WTC11 (cell line): ENCODE measurements at regions not wholly inside any gene's neighbourhood (a gene's known extent, or its start where the extent isn't known, plus 50 kb on each side); places are given as distances from the start of the nearest gene placed in this dataset.
"Not testable (repeated sequence)": the region's sequence is repeated elsewhere in the genome, so short reads cannot be mapped to it uniquely, and the experiment has no call there.

Experiments
- ATAC-seq: fragments of 200-7000 bp; cut with Tn5 transposase; 2 replicates; pipeline ENCODE4 v1.10.0; 2021; ENCODE audit warnings: mild to moderate bottlenecking, moderate library complexity
- CTCF ChIA-PET: fragments of 300-600 bp; sonication (Branson Sonifier 250); formaldehyde crosslinking; loops from one replicate; lab custom pipeline; 2021; ENCODE audit warnings: antibody characterized with exemption; lab: Charles Lee
- POLR2A ChIA-PET: fragments of 350-600 bp; sonication (Branson Sonifier 250); formaldehyde crosslinking; loops from one replicate; lab custom pipeline; 2021; ENCODE audit warnings: antibody characterized with exemption; lab: Charles Lee
- DNase-seq: peaks from one replicate; pipeline ENCODE4 v3.0.0; 2021; ENCODE audit warnings: low spot score
- H3K27ac Mint-ChIP-seq: 2 replicates; pipeline ENCODE4 v1.8.0; 2021; ENCODE audit warnings: mixed read lengths
- H3K27me3 Mint-ChIP-seq: 2 replicates; pipeline ENCODE4 v1.8.0; 2021; ENCODE audit warnings: low read depth, mild to moderate bottlenecking, moderate library complexity, mixed read lengths
- H3K36me3 Mint-ChIP-seq: 2 replicates; pipeline ENCODE4 v1.8.0; 2021; ENCODE audit warnings: mixed read lengths
- H3K4me1 Mint-ChIP-seq: 2 replicates; pipeline ENCODE4 v1.8.0; 2022; ENCODE audit warnings: mixed read lengths
- H3K4me3 Mint-ChIP-seq: 2 replicates; pipeline ENCODE4 v1.8.0; 2021; ENCODE audit warnings: mild to moderate bottlenecking, moderate library complexity, mixed read lengths
- H3K9me3 Mint-ChIP-seq: 2 replicates; pipeline ENCODE4 v1.8.0; 2021; ENCODE audit warnings: mixed read lengths
- GABPB1 ChIP-seq: sonication (generic); formaldehyde crosslinking; IDR thresholded peaks from 2 replicates; pipeline ENCODE4 v1.8.1; 2023; ENCODE audit warnings: mild to moderate bottlenecking, missing genetic modification reagents
- GTF2I ChIP-seq: fragments of 250-450 bp; sonication (Bioruptor Pico); conservative IDR thresholded peaks from 2 replicates; pipeline ENCODE4 v1.4.0; 2021; ENCODE audit warnings: mild to moderate bottlenecking
- RORB ChIP-seq: fragments of 250-450 bp; sonication (Bioruptor Pico); IDR thresholded peaks from 2 replicates; pipeline ENCODE4 v1.9.0; 2021; ENCODE audit warnings: mild to moderate bottlenecking
- SOX15 ChIP-seq: fragments of 250-450 bp; sonication (Bioruptor Pico); IDR thresholded peaks from 2 replicates; pipeline ENCODE4 v1.9.0; 2021; ENCODE audit warnings: mild to moderate bottlenecking
- TCF7 ChIP-seq: sonication (generic); formaldehyde crosslinking; IDR thresholded peaks from 2 replicates; pipeline ENCODE4 v1.8.0; 2022; ENCODE audit warnings: mild to moderate bottlenecking, low read depth, missing genetic modification reagents, moderate library complexity
- TF ChIP-seq, protein P1 (sequence below): sonication (generic); formaldehyde crosslinking; IDR thresholded peaks from 2 replicates; pipeline ENCODE4 v1.8.1; 2022; ENCODE audit warnings: mild to moderate bottlenecking, moderate library complexity, missing genetic modification reagents
- TF ChIP-seq, protein P2 (sequence below): sonication (generic); formaldehyde crosslinking; IDR thresholded peaks from 2 replicates; pipeline ENCODE4 v1.8.0; 2022; ENCODE audit warnings: mild to moderate bottlenecking, missing genetic modification reagents
- TF ChIP-seq, protein P3 (sequence below): sonication (generic); formaldehyde crosslinking; IDR thresholded peaks from 2 replicates; pipeline ENCODE4 v1.8.0; 2023; ENCODE audit warnings: mild to moderate bottlenecking, missing genetic modification reagents
- TF ChIP-seq, protein P4 (sequence below): sonication (generic); formaldehyde crosslinking; IDR thresholded peaks from 2 replicates; pipeline ENCODE4 v1.8.1; 2023; ENCODE audit warnings: mild to moderate bottlenecking, missing genetic modification reagents
- TF ChIP-seq, protein P5 (sequence below): sonication (generic); formaldehyde crosslinking; IDR thresholded peaks from 2 replicates; pipeline ENCODE4 v1.8.0; 2023; ENCODE audit warnings: missing genetic modification reagents, mild to moderate bottlenecking, borderline replicate concordance
- TF ChIP-seq, protein P6 (sequence below): sonication (generic); formaldehyde crosslinking; IDR thresholded peaks from 2 replicates; pipeline ENCODE4 v1.8.0; 2022; ENCODE audit warnings: mild to moderate bottlenecking, missing genetic modification reagents
- TF ChIP-seq, protein P7 (sequence below): sonication (generic); formaldehyde crosslinking; IDR thresholded peaks from 2 replicates; pipeline ENCODE4 v1.8.1; 2022; ENCODE audit warnings: missing genetic modification reagents, borderline replicate concordance

DNA sequence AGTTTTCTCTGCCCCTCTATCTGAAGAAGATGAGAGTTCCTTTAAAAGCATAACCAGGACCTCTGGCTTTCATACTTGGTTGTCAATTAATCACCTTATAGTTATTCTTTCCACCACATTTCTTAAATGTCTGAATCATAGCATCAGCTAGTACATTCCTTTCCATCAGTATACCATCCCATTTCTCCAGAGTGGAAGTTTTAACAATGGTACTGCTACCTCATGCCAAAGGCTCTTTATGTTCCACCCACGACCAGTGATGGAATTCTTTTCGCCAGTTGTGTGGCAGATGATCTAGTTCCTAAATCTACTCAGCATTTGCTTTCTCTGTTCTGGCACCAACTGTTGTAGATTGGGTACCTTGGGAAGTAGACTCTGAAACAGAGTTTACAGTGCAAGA lies 379.8 kb downstream of the ZNF674 start (continued):
- TF ChIP-seq, protein P1, sequence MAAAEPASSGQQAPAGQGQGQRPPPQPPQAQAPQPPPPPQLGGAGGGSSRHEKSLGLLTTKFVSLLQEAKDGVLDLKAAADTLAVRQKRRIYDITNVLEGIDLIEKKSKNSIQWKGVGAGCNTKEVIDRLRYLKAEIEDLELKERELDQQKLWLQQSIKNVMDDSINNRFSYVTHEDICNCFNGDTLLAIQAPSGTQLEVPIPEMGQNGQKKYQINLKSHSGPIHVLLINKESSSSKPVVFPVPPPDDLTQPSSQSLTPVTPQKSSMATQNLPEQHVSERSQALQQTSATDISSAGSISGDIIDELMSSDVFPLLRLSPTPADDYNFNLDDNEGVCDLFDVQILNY (CRISPR knock-in tag), result no peak
- TF ChIP-seq, protein P2, sequence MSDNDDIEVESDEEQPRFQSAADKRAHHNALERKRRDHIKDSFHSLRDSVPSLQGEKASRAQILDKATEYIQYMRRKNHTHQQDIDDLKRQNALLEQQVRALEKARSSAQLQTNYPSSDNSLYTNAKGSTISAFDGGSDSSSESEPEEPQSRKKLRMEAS (CRISPR knock-in tag), result no peak
- TF ChIP-seq, protein P3, sequence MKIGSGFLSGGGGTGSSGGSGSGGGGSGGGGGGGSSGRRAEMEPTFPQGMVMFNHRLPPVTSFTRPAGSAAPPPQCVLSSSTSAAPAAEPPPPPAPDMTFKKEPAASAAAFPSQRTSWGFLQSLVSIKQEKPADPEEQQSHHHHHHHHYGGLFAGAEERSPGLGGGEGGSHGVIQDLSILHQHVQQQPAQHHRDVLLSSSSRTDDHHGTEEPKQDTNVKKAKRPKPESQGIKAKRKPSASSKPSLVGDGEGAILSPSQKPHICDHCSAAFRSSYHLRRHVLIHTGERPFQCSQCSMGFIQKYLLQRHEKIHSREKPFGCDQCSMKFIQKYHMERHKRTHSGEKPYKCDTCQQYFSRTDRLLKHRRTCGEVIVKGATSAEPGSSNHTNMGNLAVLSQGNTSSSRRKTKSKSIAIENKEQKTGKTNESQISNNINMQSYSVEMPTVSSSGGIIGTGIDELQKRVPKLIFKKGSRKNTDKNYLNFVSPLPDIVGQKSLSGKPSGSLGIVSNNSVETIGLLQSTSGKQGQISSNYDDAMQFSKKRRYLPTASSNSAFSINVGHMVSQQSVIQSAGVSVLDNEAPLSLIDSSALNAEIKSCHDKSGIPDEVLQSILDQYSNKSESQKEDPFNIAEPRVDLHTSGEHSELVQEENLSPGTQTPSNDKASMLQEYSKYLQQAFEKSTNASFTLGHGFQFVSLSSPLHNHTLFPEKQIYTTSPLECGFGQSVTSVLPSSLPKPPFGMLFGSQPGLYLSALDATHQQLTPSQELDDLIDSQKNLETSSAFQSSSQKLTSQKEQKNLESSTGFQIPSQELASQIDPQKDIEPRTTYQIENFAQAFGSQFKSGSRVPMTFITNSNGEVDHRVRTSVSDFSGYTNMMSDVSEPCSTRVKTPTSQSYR, result no peak
- TF ChIP-seq GTF2I (CRISPR knock-in tag), result no peak
- TF ChIP-seq SOX15, result no peak
- TF ChIP-seq, protein P4, sequence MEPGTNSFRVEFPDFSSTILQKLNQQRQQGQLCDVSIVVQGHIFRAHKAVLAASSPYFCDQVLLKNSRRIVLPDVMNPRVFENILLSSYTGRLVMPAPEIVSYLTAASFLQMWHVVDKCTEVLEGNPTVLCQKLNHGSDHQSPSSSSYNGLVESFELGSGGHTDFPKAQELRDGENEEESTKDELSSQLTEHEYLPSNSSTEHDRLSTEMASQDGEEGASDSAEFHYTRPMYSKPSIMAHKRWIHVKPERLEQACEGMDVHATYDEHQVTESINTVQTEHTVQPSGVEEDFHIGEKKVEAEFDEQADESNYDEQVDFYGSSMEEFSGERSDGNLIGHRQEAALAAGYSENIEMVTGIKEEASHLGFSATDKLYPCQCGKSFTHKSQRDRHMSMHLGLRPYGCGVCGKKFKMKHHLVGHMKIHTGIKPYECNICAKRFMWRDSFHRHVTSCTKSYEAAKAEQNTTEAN, result no peak

DNA sequence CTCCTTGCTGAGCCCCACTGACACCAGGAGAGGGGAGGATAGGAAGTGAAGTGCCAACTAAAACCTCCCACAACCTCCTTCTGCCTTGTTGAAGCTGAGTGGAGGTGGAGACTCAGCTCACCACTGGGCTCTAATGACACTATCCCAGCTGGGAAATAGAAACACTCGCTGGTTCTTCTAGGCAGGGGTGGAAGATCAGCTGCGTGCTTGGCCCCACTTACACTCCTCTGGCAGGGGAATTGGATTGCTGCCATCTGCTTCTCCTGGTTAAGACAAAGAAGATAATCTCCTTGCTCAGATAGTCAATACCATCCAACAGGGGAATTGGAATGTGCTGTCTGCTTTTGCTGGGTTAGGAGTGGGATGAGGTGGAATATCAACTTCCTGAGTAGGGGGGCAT lies 392.5 kb downstream of the ZNF674 start:
- ChIA-PET CTCF (no interaction called here), POLR2A (no interaction called here)
- Mint-ChIP-seq H3K9me3 (no peaks in the 10 kb centered on the region), H3K27ac (no peak overlapping the region), H3K4me3 (no peak overlapping the region), H3K4me1 (no peaks in the 10 kb centered on the region), H3K27me3 (no peaks in the 10 kb centered on the region), H3K36me3 (no peaks in the 10 kb centered on the region)
- DNase-seq (no peak), ATAC-seq (no peak)
- TF ChIP-seq TCF7 (no peak), RORB (CRISPR knock-in tag) (no peak), GABPB1 (CRISPR knock-in tag) (no peak), SOX15 (no peak)
- TF ChIP-seq, protein P5, sequence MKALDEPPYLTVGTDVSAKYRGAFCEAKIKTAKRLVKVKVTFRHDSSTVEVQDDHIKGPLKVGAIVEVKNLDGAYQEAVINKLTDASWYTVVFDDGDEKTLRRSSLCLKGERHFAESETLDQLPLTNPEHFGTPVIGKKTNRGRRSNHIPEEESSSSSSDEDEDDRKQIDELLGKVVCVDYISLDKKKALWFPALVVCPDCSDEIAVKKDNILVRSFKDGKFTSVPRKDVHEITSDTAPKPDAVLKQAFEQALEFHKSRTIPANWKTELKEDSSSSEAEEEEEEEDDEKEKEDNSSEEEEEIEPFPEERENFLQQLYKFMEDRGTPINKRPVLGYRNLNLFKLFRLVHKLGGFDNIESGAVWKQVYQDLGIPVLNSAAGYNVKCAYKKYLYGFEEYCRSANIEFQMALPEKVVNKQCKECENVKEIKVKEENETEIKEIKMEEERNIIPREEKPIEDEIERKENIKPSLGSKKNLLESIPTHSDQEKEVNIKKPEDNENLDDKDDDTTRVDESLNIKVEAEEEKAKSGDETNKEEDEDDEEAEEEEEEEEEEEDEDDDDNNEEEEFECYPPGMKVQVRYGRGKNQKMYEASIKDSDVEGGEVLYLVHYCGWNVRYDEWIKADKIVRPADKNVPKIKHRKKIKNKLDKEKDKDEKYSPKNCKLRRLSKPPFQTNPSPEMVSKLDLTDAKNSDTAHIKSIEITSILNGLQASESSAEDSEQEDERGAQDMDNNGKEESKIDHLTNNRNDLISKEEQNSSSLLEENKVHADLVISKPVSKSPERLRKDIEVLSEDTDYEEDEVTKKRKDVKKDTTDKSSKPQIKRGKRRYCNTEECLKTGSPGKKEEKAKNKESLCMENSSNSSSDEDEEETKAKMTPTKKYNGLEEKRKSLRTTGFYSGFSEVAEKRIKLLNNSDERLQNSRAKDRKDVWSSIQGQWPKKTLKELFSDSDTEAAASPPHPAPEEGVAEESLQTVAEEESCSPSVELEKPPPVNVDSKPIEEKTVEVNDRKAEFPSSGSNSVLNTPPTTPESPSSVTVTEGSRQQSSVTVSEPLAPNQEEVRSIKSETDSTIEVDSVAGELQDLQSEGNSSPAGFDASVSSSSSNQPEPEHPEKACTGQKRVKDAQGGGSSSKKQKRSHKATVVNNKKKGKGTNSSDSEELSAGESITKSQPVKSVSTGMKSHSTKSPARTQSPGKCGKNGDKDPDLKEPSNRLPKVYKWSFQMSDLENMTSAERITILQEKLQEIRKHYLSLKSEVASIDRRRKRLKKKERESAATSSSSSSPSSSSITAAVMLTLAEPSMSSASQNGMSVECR (CRISPR knock-in tag), result no peak
- TF ChIP-seq, protein P6, sequence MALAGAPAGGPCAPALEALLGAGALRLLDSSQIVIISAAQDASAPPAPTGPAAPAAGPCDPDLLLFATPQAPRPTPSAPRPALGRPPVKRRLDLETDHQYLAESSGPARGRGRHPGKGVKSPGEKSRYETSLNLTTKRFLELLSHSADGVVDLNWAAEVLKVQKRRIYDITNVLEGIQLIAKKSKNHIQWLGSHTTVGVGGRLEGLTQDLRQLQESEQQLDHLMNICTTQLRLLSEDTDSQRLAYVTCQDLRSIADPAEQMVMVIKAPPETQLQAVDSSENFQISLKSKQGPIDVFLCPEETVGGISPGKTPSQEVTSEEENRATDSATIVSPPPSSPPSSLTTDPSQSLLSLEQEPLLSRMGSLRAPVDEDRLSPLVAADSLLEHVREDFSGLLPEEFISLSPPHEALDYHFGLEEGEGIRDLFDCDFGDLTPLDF (CRISPR knock-in tag), result no peak
- TF ChIP-seq, protein P7, sequence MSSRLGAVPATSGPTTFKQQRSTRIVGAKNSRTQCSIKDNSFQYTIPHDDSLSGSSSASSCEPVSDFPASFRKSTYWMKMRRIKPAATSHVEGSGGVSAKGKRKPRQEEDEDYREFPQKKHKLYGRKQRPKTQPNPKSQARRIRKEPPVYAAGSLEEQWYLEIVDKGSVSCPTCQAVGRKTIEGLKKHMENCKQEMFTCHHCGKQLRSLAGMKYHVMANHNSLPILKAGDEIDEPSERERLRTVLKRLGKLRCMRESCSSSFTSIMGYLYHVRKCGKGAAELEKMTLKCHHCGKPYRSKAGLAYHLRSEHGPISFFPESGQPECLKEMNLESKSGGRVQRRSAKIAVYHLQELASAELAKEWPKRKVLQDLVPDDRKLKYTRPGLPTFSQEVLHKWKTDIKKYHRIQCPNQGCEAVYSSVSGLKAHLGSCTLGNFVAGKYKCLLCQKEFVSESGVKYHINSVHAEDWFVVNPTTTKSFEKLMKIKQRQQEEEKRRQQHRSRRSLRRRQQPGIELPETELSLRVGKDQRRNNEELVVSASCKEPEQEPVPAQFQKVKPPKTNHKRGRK (CRISPR knock-in tag), result no peak

DNA sequence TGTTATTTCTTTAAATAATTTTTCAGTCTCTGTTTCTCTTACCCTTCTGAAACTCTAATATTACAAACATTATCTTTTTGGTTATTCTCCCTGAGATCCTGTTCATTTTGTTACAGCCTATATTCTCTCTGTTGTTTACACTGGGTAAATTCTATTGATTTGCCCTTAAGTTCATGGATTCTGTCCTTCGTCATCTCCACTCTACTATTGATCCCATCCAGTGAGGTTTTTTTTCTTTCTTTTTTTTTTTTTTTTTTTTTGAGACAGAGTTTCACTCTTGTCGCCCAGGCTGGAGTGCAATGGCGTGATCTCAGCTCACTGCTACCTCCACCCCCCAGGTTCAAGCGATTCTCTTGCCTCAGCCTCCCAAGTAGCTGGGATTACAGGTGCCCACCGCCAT lies 393.9 kb downstream of the ZNF674 start:
- CTCF ChIA-PET, ATAC-seq, POLR2A ChIA-PET, H3K4me3 Mint-ChIP-seq, DNase-seq, H3K27ac Mint-ChIP-seq, H3K27me3 Mint-ChIP-seq, H3K4me1 Mint-ChIP-seq, H3K36me3 Mint-ChIP-seq, H3K9me3 Mint-ChIP-seq: not testable (repeated sequence)
